CD14-positive monocyte (primary cell): ENCODE measurements at regions not wholly inside any gene's neighbourhood (a gene's known extent, or its start where the extent isn't known, plus 50 kb on each side); places are given as distances from the start of the nearest gene placed in this dataset.

Experiments
- DNase-seq, 3 donors: peaks; one replicate each; pipeline ENCODE4 v3.0.0-alpha.2; 2011 to 2022
- H2AFZ ChIP-seq: 2 replicates; pipeline ENCODE4 v1.6.0; 2012; ENCODE audit warnings: mild to moderate bottlenecking, low read depth, low read length, inconsistent platforms; ENCODE audit not compliant: insufficient read depth, poor library complexity, severe bottlenecking
- H3K27ac ChIP-seq, 2 donors: 1 replicate in 1 of 2; 2 replicates in 1 of 2; pipeline ENCODE4 v1.5.1; 2012 to 2013; ENCODE audit warnings: low read length in 2 of 2, control low read depth in 1 of 2, inconsistent platforms in 1 of 2, low read depth in 1 of 2, mild to moderate bottlenecking in 1 of 2
- H3K27me3 ChIP-seq, 2 donors: one replicate each; pipeline versions ENCODE4 v1.6.0 to v1.6.1; 2011 to 2013; ENCODE audit warnings: low read length in 2 of 2; ENCODE audit not compliant: control insufficient read depth in 2 of 2, insufficient read depth in 2 of 2
- H3K36me3 ChIP-seq, 2 donors: replicated peaks in 1 of 2; 1 replicate in 1 of 2; 2 replicates in 1 of 2; pipeline versions ENCODE4 v1.5.1 to v1.6.1; 2012 to 2013; ENCODE audit warnings: low read length in 2 of 2, control low read depth in 1 of 2, inconsistent platforms in 1 of 2, mild to moderate bottlenecking in 1 of 2; ENCODE audit not compliant: insufficient read depth in 2 of 2, control insufficient read depth in 1 of 2
- H3K4me1 ChIP-seq, 2 donors: 1 replicate in 1 of 2; 2 replicates in 1 of 2; pipeline versions ENCODE4 v1.5.1 to v1.6.1; 2012 to 2013; ENCODE audit warnings: low read length in 2 of 2, control low read depth in 1 of 2, inconsistent platforms in 1 of 2, mild to moderate bottlenecking in 1 of 2, moderate library complexity in 1 of 2; ENCODE audit not compliant: insufficient read depth in 2 of 2, control insufficient read depth in 1 of 2
- H3K4me2 ChIP-seq: replicated peaks from 2 replicates; pipeline ENCODE3; 2012; ENCODE audit warnings: low read length, moderate library complexity, mild to moderate bottlenecking; ENCODE audit not compliant: poor library complexity, severe bottlenecking; ENCODE audit errors: extremely low read depth
- H3K4me3 ChIP-seq, 3 experiments: fragments of 200-600 bp in 1 of 3; sonication (generic) in 1 of 3; replicated peaks in 1 of 3; 1 replicate in 2 of 3; 2 replicates in 1 of 3; pipeline ENCODE4 v1.5.1; 2011 to 2013; ENCODE audit warnings: low read length in 3 of 3, mild to moderate bottlenecking in 3 of 3, control low read depth in 2 of 3, low read depth in 2 of 3, inconsistent platforms in 1 of 3, moderate library complexity in 1 of 3
- H3K79me2 ChIP-seq: 2 replicates; pipeline ENCODE4 v1.6.0; 2012; ENCODE audit warnings: mild to moderate bottlenecking, control low read depth, inconsistent platforms, low read length, moderate library complexity; ENCODE audit not compliant: insufficient read depth
- H3K9ac ChIP-seq: 2 replicates; pipeline ENCODE4 v1.6.0; 2017; ENCODE audit warnings: low read length, mild to moderate bottlenecking; ENCODE audit not compliant: insufficient read depth, poor library complexity, severe bottlenecking
- H3K9me3 ChIP-seq, 2 donors: replicated peaks in 1 of 2; 1 replicate in 1 of 2; 2 replicates in 1 of 2; pipeline versions ENCODE4 v1.5.1 to v1.6.1; 2012 to 2013; ENCODE audit warnings: low read length in 2 of 2, control low read depth in 1 of 2; ENCODE audit not compliant: control insufficient read depth in 1 of 2, insufficient read depth in 1 of 2
- H4K20me1 ChIP-seq: 2 replicates; pipeline ENCODE4 v1.6.0; 2012; ENCODE audit warnings: mild to moderate bottlenecking, low read length, control low read depth, moderate library complexity; ENCODE audit not compliant: insufficient read depth
- H3K27ac Mint-ChIP-seq, 7 donors: one replicate each; pipeline ENCODE4 v1.8.0; 2020; ENCODE audit warnings: mild to moderate bottlenecking in 7 of 7, mixed read lengths in 7 of 7, moderate library complexity in 6 of 7, inconsistent platforms in 2 of 7
- H3K27me3 Mint-ChIP-seq, 3 donors: one replicate each; pipeline ENCODE4 v1.8.0; 2021 to 2022; ENCODE audit warnings: low read depth in 3 of 3, mild to moderate bottlenecking in 3 of 3, mixed read lengths in 3 of 3, moderate library complexity in 3 of 3, inconsistent platforms in 1 of 3
- H3K36me3 Mint-ChIP-seq, 2 donors: one replicate each; pipeline ENCODE4 v1.8.0; 2020; ENCODE audit warnings: mixed read lengths in 2 of 2, inconsistent platforms in 1 of 2, mild to moderate bottlenecking in 1 of 2
- H3K4me1 Mint-ChIP-seq: one replicate; pipeline ENCODE4 v1.8.0; 2020; ENCODE audit warnings: mild to moderate bottlenecking, mixed read lengths
- H3K4me3 Mint-ChIP-seq, 2 donors: one replicate each; pipeline ENCODE4 v1.8.0; 2020; ENCODE audit warnings: mild to moderate bottlenecking in 2 of 2, mixed read lengths in 2 of 2, moderate library complexity in 1 of 2
- H3K9me3 Mint-ChIP-seq, 7 donors: one replicate each; pipeline ENCODE4 v1.8.0; 2020 to 2022; ENCODE audit warnings: mixed read lengths in 7 of 7, mild to moderate bottlenecking in 6 of 7, moderate library complexity in 6 of 7, inconsistent platforms in 2 of 7
- CTCF ChIP-seq: fragments of 200-600 bp; IDR thresholded peaks from one replicate; pipeline ENCODE4 v1.8.0; 2022; ENCODE audit warnings: antibody characterized with exemption, mild to moderate bottlenecking
- WGBS: methylation state at CpG from one replicate; pipeline ENCODE4 v1.1.5; 2013; ENCODE audit warnings: missing lambda C conversion rate; ENCODE audit not compliant: insufficient coverage; 5-methylcytosine and 5-hydroxymethylcytosine counted together
- intact Hi-C, 2 donors: fragments of 100-400 bp; cut with micrococcal nuclease; formaldehyde crosslinking; loops; one replicate each; pipeline versions ENCODE4 v1.15.0 to v1.15.1; 2023

- 80% methylated on average over 1 of the region's 8 CpGs for WGBS
- intact Hi-C loops: no loop called here
- no peak overlapping the region for H3K4me3 Mint-ChIP-seq
- no peak overlapping the region for H2AFZ ChIP-seq
- H3K27me3 Mint-ChIP-seq: peaks cover 0 to 7% (median 6%) of the 10 kb centered on the region in 3 donors
- no peak overlapping the region for H3K4me2 ChIP-seq
- H4K20me1 ChIP-seq: no peaks in the 10 kb centered on the region
- no peaks in the 10 kb centered on the region for H3K4me1 ChIP-seq
- TF ChIP-seq CTCF: no peak
- H3K9me3 Mint-ChIP-seq: no peaks in the 10 kb centered on the region
- H3K9me3 ChIP-seq: no peaks in the 10 kb centered on the region
- H3K79me2 ChIP-seq: no peaks in the 10 kb centered on the region
- no peaks in the 10 kb centered on the region for H3K36me3 ChIP-seq
- H3K27ac ChIP-seq: no peak overlapping the region
- no peaks in the 10 kb centered on the region for H3K36me3 Mint-ChIP-seq
- H3K27me3 ChIP-seq: no peaks in the 10 kb centered on the region
- H3K9ac ChIP-seq: no peak overlapping the region
- no peak overlapping the region for H3K27ac Mint-ChIP-seq
- no peak overlapping the region for H3K4me3 ChIP-seq
- no peaks in the 10 kb centered on the region for H3K4me1 Mint-ChIP-seq
- no peak for DNase-seq
Observed at GRCh38 chr7:25726781-25727311, 425.2 kb upstream of the NFE2L3 start.

GRCh38 chr7:25727446-25727845, 424.6 kb upstream of the NFE2L3 start:
- H3K9ac ChIP-seq: no peak overlapping the region
- H4K20me1 ChIP-seq: no peaks in the 10 kb centered on the region
- Mint-ChIP-seq H3K4me3 (no peak overlapping the region), H3K9me3 (no peaks in the 10 kb centered on the region), H3K27ac (no peak overlapping the region), H3K4me1 (no peaks in the 10 kb centered on the region), H3K27me3 (peaks cover 0 to 7% (median 6%) of the 10 kb centered on the region in 3 donors), H3K36me3 (no peaks in the 10 kb centered on the region)
- no peak overlapping the region for H3K4me2 ChIP-seq
- no peak for DNase-seq
- H3K27ac ChIP-seq: no peak overlapping the region
- H3K79me2 ChIP-seq: no peaks in the 10 kb centered on the region
- H3K4me3 ChIP-seq: no peak overlapping the region
- H3K9me3 ChIP-seq: no peaks in the 10 kb centered on the region
- 100% methylated on average over 1 of the region's 2 CpGs for WGBS
- no peaks in the 10 kb centered on the region for H3K27me3 ChIP-seq
- no peaks in the 10 kb centered on the region for H3K4me1 ChIP-seq
- no peak overlapping the region for H2AFZ ChIP-seq
- H3K36me3 ChIP-seq: no peaks in the 10 kb centered on the region
- intact Hi-C loops: no loop called here
- TF ChIP-seq CTCF: no peak
